Tibial nerve (tissue), 4 donors: ENCODE measurements at regions not wholly inside any gene's neighbourhood (a gene's known extent, or its start where the extent isn't known, plus 50 kb on each side); places are given as distances from the start of the nearest gene placed in this dataset.

Experiments used
- DNase-seq, 2 donors: peaks; one replicate each; pipeline ENCODE4 v3.0.0-alpha.2; 2019; ENCODE audit warnings: low spot score in 2 of 2
- H3K27ac ChIP-seq, 4 donors: fragments of 200-600 bp; sonication (generic) in 3 of 4; one replicate each; pipeline ENCODE4 v1.5.1; 2017 to 2019; ENCODE audit warnings: mild to moderate bottlenecking in 1 of 4
- H3K27me3 ChIP-seq, 2 donors: fragments of 200-600 bp; sonication (generic) in 1 of 2; one replicate each; pipeline versions ENCODE4 v1.5.1 to v1.6.0; 2017 to 2019
- H3K36me3 ChIP-seq, 3 donors: fragments of 200-600 bp; sonication (generic); one replicate each; pipeline ENCODE4 v1.5.1; 2018 to 2019
- H3K4me1 ChIP-seq, 4 donors: fragments of 200-600 bp; sonication (generic) in 3 of 4; one replicate each; pipeline ENCODE4 v1.5.1; 2017 to 2019
- H3K4me3 ChIP-seq, 4 donors: fragments of 200-600 bp; sonication (generic) in 3 of 4; one replicate each; pipeline ENCODE4 v1.5.1; 2017 to 2019; ENCODE audit warnings: mild to moderate bottlenecking in 1 of 4, moderate library complexity in 1 of 4
- H3K9me3 ChIP-seq, 4 donors: fragments of 200-600 bp; sonication (generic) in 3 of 4; one replicate each; pipeline ENCODE4 v1.5.1; 2017 to 2019
- EP300 ChIP-seq, 2 donors: sonication (generic); formaldehyde crosslinking; IDR thresholded peaks; one replicate each; pipeline ENCODE4 v1.6.1; 2017; ENCODE audit warnings: antibody characterized with exemption in 2 of 2, mild to moderate bottlenecking in 1 of 2
- POLR2A ChIP-seq, 2 donors: fragments of 450-650 bp; IDR thresholded peaks; one replicate each; pipeline ENCODE4 v1.6.1; 2017; ENCODE audit warnings: antibody characterized with exemption in 2 of 2, mild to moderate bottlenecking in 2 of 2, moderate library complexity in 2 of 2
- WGBS, 2 donors: methylation state at CpG; one replicate each; pipeline ENCODE4 v1.1.5; 2018; 5-methylcytosine and 5-hydroxymethylcytosine counted together
- TF ChIP-seq, protein P1 (sequence below), 5 experiments: fragments of 200-600 bp in 3 of 5; fragments of 450-650 bp in 2 of 5; sonication (generic) in 3 of 5; IDR thresholded peaks; one replicate each; pipeline ENCODE4 v1.5.1; 2016 to 2019; ENCODE audit warnings: antibody characterized with exemption in 5 of 5, mild to moderate bottlenecking in 3 of 5, moderate library complexity in 2 of 5

DNA sequence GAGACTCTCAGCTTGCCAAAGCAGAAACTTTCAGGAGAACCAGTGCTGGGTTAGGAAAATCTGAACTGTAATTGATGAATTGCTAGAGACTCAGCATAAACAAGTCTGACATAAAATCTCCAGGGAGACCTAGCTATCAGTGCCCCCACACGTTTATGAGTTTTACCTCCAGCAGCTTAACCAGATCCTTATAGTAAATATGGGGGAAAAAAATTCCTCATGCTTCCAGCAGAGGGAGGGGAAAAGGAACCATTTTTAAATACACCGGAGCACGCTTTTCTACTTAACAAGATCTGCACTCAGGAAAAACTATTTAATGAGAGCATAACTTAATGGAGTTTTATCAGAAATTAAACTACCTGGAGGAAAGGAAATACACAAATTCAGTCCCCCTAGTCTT is 1040.7 kb upstream of the INTU start:
- TF ChIP-seq POLR2A (IDR thresholded peaks at IDR 0.05) = no peak
- TF ChIP-seq, protein P1, sequence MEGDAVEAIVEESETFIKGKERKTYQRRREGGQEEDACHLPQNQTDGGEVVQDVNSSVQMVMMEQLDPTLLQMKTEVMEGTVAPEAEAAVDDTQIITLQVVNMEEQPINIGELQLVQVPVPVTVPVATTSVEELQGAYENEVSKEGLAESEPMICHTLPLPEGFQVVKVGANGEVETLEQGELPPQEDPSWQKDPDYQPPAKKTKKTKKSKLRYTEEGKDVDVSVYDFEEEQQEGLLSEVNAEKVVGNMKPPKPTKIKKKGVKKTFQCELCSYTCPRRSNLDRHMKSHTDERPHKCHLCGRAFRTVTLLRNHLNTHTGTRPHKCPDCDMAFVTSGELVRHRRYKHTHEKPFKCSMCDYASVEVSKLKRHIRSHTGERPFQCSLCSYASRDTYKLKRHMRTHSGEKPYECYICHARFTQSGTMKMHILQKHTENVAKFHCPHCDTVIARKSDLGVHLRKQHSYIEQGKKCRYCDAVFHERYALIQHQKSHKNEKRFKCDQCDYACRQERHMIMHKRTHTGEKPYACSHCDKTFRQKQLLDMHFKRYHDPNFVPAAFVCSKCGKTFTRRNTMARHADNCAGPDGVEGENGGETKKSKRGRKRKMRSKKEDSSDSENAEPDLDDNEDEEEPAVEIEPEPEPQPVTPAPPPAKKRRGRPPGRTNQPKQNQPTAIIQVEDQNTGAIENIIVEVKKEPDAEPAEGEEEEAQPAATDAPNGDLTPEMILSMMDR (IDR thresholded peaks at IDR 0.05) = no peak
- TF ChIP-seq EP300 (IDR thresholded peaks at IDR 0.05) = no peak
- Histone ChIP-seq H3K9me3 (peaks cover 0 to 6% (median 0%) of the 10 kb centered on the region in 4 donors), H3K27me3 (no peaks in the 10 kb centered on the region), H3K36me3 (no peaks in the 10 kb centered on the region), H3K4me3 (no peak overlapping the region), H3K4me1 (no peaks in the 10 kb centered on the region), H3K27ac (no peak overlapping the region)
- DNase-seq = no peak
- WGBS, 2 donors = 64 to 67% methylated on average over 3 of the region's 3 CpGs

DNA sequence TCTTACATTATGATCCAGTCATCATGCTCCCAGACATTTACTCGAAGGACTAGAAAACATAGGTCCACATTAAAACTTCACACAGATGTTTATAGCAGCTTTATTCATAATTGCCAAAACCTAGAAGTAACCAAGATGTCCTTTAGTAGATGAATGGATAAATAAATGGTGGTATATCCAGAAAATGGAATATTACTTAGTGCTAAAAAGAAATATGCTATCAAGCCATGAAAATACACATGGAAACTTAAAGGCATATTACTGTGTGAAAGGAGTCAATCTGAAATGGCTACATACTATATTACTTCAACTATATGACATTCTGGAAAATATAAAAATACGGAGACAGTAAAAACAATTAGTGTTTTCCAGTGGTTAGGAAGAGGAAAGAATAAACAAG is 1039.1 kb upstream of the INTU start:
- H3K9me3 ChIP-seq = no peaks in the 10 kb centered on the region
- H3K27ac ChIP-seq = no peak overlapping the region
- H3K36me3 ChIP-seq = no peaks in the 10 kb centered on the region
- WGBS, 2 donors = 86 to 95% methylated on average over 2 of the region's 2 CpGs
- H3K27me3 ChIP-seq = no peaks in the 10 kb centered on the region
- no peak for DNase-seq
- TF ChIP-seq EP300 (IDR thresholded peaks at IDR 0.05) (no peak), POLR2A (IDR thresholded peaks at IDR 0.05) (no peak)
- TF ChIP-seq, protein P1 (IDR thresholded peaks at IDR 0.05) = no peak
- no peaks in the 10 kb centered on the region for H3K4me1 ChIP-seq
- H3K4me3 ChIP-seq = no peak overlapping the region

DNA sequence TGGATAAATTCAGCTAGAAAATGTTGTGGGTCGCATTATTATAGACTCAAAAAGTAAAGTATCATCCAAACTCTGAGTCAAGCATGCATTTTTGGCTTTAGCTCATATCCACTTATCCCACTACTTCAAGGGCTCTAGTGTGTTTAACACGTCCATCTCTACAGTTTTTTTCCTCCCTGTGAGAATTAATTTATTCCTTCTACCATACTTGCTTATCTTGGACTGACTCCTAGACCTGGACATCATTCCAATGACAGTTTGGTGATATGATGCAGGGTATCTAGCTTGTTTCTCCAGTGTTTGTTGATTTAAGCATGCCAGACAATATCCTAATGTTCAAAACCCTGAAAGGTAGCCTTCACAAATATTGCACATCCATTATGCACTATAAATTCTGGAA is 1037.1 kb upstream of the INTU start:
- TF ChIP-seq EP300 (IDR thresholded peaks at IDR 0.05) = no peak
- no peak for TF ChIP-seq POLR2A (IDR thresholded peaks at IDR 0.05)
- TF ChIP-seq, protein P1 (IDR thresholded peaks at IDR 0.05) = no peak
- Histone ChIP-seq H3K4me3 (no peak overlapping the region), H3K27me3 (no peaks in the 10 kb centered on the region), H3K27ac (no peak overlapping the region), H3K36me3 (no peaks in the 10 kb centered on the region), H3K4me1 (no peaks in the 10 kb centered on the region), H3K9me3 (no peaks in the 10 kb centered on the region)
- WGBS, 2 donors = 57 to 58% methylated on average over 2 of the region's 2 CpGs
- no peak for DNase-seq

DNA sequence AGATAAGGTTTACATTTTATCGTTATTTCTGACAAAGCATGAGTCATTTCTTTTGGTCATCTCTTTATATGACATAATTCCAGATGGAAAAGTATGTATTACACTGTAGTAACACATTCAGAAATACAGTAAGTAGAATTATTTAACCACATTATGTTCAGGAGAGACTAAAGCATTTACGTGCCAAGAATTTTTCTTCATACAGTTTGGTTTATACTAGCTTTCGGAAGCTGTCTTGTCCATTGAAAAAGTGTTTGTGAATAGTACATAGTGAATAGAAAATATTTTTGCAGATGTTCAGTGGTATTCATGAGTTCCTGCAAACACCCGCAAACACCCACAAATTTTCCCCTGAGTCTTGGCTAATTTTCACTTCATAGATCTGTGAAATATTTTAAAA is 1033.0 kb upstream of the INTU start:
- Histone ChIP-seq H3K4me1 (no peaks in the 10 kb centered on the region), H3K36me3 (no peaks in the 10 kb centered on the region), H3K4me3 (no peak overlapping the region), H3K9me3 (no peaks in the 10 kb centered on the region), H3K27me3 (no peaks in the 10 kb centered on the region), H3K27ac (no peak overlapping the region)
- DNase-seq = no peak
- 59% methylated on average over 4 of the region's 4 CpGs for WGBS, 2 donors
- no peak for TF ChIP-seq EP300 (IDR thresholded peaks at IDR 0.05)
- no peak for TF ChIP-seq POLR2A (IDR thresholded peaks at IDR 0.05)
- TF ChIP-seq, protein P1 (IDR thresholded peaks at IDR 0.05) = no peak

DNA sequence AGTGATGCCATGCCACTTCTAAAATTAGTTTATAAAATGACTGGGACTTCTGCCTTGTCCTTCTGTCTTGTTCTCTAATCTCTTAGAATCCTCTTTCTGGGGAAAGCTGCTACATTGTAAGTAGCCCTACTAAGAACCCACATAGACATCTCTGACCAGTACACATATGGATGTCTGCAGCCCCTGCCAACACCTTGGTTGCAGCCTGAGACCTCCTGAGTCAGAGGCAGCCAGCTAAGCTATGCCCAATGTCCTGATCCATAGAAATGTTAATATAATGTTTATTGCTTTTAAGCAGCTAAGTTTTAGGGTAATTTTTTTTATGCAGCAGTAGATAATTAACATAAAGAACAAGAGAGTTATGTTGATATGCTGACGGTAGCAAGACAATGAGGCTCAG is 1029.5 kb upstream of the INTU start:
- Histone ChIP-seq H3K4me1 (no peaks in the 10 kb centered on the region), H3K27ac (no peak overlapping the region), H3K27me3 (no peaks in the 10 kb centered on the region), H3K4me3 (no peak overlapping the region), H3K36me3 (no peaks in the 10 kb centered on the region), H3K9me3 (no peaks in the 10 kb centered on the region)
- TF ChIP-seq POLR2A (IDR thresholded peaks at IDR 0.05) (no peak), EP300 (IDR thresholded peaks at IDR 0.05) (no peak)
- TF ChIP-seq, protein P1 (IDR thresholded peaks at IDR 0.05) = no peak
- 60 to 62% methylated on average over 1 of the region's 1 CpG for WGBS, 2 donors
- no peak for DNase-seq
